ENCODE measurements at regions not wholly inside any gene's neighbourhood (a gene's known extent, or its start where the extent isn't known, plus 50 kb on each side); places are given as distances from the start of the nearest gene placed in this dataset.

DNA sequence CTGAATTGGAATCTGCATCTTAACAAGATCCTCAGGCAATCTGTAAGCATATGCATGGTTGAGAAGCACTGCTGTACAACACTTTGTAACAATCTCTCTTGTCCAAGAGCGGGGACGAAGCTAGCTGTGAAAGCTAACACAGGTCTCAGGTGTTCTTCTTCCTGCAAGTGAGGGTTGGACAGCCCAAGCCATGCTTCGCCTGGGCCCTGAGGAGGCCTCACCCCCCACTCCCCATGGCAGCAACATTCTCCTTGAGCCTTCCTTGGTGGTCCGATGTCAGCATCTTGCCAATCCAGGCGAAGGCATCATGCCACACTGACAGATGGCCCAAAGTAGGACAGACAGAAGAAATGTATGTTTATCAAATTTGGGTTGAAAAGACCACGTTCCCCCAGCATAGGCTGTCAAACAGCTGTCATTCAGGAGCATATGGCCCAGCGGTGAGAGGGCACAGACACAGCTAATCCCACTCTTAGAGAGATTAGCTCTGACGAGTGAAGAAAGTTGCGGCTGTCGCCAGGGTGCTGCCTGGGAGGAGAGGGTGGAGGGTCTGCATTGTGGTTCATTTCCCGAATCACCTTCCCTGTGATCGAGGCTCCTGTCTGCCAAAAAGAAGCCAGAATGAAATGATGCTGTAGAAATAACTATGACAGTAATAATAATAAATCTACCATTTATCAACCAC, 344.7 kb downstream of the MYCN start:
- TF ChIP-seq, protein P1, sequence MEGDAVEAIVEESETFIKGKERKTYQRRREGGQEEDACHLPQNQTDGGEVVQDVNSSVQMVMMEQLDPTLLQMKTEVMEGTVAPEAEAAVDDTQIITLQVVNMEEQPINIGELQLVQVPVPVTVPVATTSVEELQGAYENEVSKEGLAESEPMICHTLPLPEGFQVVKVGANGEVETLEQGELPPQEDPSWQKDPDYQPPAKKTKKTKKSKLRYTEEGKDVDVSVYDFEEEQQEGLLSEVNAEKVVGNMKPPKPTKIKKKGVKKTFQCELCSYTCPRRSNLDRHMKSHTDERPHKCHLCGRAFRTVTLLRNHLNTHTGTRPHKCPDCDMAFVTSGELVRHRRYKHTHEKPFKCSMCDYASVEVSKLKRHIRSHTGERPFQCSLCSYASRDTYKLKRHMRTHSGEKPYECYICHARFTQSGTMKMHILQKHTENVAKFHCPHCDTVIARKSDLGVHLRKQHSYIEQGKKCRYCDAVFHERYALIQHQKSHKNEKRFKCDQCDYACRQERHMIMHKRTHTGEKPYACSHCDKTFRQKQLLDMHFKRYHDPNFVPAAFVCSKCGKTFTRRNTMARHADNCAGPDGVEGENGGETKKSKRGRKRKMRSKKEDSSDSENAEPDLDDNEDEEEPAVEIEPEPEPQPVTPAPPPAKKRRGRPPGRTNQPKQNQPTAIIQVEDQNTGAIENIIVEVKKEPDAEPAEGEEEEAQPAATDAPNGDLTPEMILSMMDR (IDR thresholded peaks at IDR 0.05; ENCODE audit: insufficient read depth, low read length, poor library complexity, severe bottlenecking): no peak
- TF ChIP-seq EZH2phosphoT487 (conservative IDR thresholded peaks at IDR 0.05; ENCODE audit: low read length): no peak
